GM12892 (cell line): ENCODE measurements at regions not wholly inside any gene's neighbourhood (a gene's known extent, or its start where the extent isn't known, plus 50 kb on each side); places are given as distances from the start of the nearest gene placed in this dataset.

ENCODE experiments used
- POLR2AphosphoS5 ChIP-seq: IDR thresholded peaks from 2 replicates; pipeline ENCODE4 v1.6.1; 2011; ENCODE audit warnings: low read depth, low read length, control low read depth
- TAF1 ChIP-seq: IDR thresholded peaks from 2 replicates; pipeline ENCODE4 v1.6.1; 2011; ENCODE audit warnings: low read depth, mild to moderate bottlenecking, control low read depth, low read length, borderline replicate concordance

DNA sequence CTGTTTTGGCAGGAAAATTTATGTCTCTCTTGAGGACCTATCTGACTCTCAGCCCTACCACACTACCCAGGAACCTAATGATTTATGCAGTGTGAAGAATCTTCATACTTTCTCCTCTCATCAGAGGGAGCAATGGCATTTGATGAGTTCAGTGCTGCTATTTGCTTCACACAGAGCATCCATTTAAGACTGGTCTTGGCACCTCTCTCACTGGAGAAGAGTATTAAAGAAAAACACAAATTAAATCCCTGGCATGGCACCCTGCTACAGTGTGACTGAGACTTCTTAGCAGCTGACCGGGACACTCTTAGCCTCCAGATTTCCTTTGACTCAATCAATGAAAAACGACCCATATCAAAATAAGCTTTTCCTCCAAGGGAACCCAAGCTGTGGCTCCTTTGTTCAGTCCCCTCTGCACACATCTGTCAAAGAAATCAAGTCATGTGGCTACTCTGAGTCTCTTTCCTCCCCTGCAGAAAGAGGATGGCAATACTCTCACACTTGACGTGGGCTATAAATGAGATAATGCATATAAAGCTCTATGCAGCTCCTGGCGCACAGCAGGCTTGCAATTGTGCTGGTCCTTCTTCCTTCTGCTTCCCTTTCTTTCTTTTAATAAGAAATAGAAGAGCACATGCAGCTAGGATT, 186.1 kb upstream of the E2F8 start:
- TF ChIP-seq POLR2AphosphoS5 (no peak), TAF1 (no peak)
